ENCODE measurements at regions not wholly inside any gene's neighbourhood (a gene's known extent, or its start where the extent isn't known, plus 50 kb on each side); places are given as distances from the start of the nearest gene placed in this dataset.

- Histone ChIP-seq H3K9me3 (replicated peaks in 1 of 11) (no peaks in the 10 kb centered on the region), H4K20me1 (no peaks in the 10 kb centered on the region), H3K27ac (no peak overlapping the region), H3K36me3 (no peaks in the 10 kb centered on the region), H3K9ac (no peak overlapping the region), H3K4me2 (no peak overlapping the region), H3K4me3 (no peak overlapping the region), H3K27me3 (no peaks in the 10 kb centered on the region), H3K4me1 (no peaks in the 10 kb centered on the region)
- TF ChIP-seq Cebpa-rat (IDR thresholded peaks at IDR 0.05) = no peak
These were observed 584.0 kb upstream of the ZNF385D start for GRCh38 chr3:22334996-22335395.

DNA sequence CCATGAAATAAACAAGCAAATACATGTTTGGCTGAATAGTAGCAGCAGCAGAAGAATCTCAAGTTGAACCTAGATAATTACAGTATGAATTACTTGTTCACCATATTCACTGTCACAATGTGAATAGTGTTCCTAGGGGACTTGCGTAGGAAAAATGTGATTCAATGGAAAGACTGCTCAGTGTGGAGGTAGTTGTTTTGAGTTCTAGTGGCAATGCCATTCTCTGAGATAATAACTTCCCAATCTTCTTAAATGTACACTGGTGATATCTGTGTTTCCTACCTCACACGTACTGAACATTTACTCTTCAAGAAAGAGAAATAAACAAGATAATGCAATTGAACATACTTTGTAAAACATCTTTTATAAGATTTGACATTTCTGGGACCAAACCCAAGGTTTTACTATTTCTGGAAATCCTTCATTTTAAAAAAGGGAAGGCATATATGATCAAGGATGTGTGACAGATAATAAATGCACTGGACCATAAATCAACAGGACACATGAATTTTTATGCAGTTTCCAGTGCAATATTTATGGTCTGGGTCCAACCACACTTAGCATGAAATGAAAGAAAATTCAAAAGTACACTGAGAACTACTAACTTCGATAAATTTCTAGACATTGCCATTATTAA, 598.3 kb upstream of the ZNF385D start:
- TF ChIP-seq Cebpa-rat (IDR thresholded peaks at IDR 0.05) = no peak
- no peak overlapping the region for H3K9ac ChIP-seq
- no peaks in the 10 kb centered on the region for H3K36me3 ChIP-seq
- H3K27ac ChIP-seq = no peak overlapping the region
- no peak overlapping the region for H3K4me3 ChIP-seq
- H3K4me1 ChIP-seq = peaks cover 0 to 8% (median 0%) of the 10 kb centered on the region in 10 experiments; a peak in 6 of 20 replicates
- no peaks in the 10 kb centered on the region for H3K27me3 ChIP-seq
- H3K9me3 ChIP-seq (replicated peaks in 1 of 11) = no peaks in the 10 kb centered on the region
- no peaks in the 10 kb centered on the region for H4K20me1 ChIP-seq
- peak overlapping the region in 3 of 11 experiments; percentile 2 to 15 (median 13); a peak in 1 of 22 replicates for H3K4me2 ChIP-seq

DNA sequence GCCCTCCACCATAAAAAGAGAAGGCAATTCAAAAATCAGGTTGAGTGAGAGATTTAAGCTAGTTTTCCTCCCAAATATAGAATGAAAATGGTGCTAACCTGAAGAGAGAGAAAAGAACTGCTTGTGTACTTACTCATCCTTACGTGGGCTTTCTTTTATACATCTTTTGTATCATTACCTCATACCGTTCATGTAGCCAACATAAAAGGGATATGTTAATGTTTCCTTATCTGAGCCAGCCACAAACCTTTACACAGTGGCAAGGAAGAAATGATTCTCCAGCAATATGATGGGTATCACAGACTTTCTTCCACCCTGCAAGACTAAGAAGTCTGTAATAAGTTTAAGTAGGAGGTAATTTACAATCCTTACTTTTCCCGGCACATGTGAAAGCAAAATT, 600.8 kb upstream of the ZNF385D start:
- H3K27me3 ChIP-seq = no peaks in the 10 kb centered on the region

DNA sequence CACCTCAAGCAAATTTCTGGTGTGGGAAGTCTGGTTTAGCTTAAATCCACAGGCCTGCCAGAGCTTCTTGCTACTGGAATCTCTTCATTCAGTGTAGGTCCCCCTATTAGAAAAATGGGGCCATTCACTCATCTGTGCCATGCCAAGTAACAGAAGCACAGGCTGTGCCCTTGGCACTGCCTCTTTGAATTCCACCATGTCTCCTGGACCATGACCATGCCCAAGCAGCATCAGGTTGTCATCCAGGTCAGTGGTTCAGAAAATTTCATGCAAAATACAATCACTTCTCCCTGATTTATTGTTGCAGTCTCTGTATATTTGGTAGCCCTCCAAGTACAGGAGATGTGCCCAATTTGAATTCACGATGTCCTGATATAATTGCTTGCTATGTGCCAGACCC, 602.1 kb upstream of the ZNF385D start:
- Histone ChIP-seq H3K36me3 (no peaks in the 10 kb centered on the region), H3K4me3 (no peak overlapping the region), H3K4me2 (no peak overlapping the region), H3K9ac (no peak overlapping the region), H4K20me1 (no peaks in the 10 kb centered on the region), H3K9me3 (replicated peaks in 1 of 11) (no peaks in the 10 kb centered on the region), H3K27ac (no peak overlapping the region), H3K27me3 (no peaks in the 10 kb centered on the region), H3K4me1 (peaks cover 0 to 8% (median 0%) of the 10 kb centered on the region in 10 experiments; a peak in 6 of 20 replicates)
- TF ChIP-seq Cebpa-rat (IDR thresholded peaks at IDR 0.05) = no peak

More for the DNA sequence above, 600.8 kb upstream of the ZNF385D start:
- no peak for TF ChIP-seq Cebpa-rat (IDR thresholded peaks at IDR 0.05)
- Histone ChIP-seq H3K36me3 (no peaks in the 10 kb centered on the region), H4K20me1 (no peaks in the 10 kb centered on the region), H3K27ac (no peak overlapping the region), H3K9ac (no peak overlapping the region), H3K4me2 (no peak overlapping the region), H3K4me1 (peaks cover 0 to 8% (median 0%) of the 10 kb centered on the region in 10 experiments; a peak in 6 of 20 replicates), H3K4me3 (no peak overlapping the region), H3K9me3 (replicated peaks in 1 of 11) (no peaks in the 10 kb centered on the region)

- H3K4me1 ChIP-seq = peaks cover 0 to 13% (median 2%) of the 10 kb centered on the region in 10 experiments; a peak in 7 of 20 replicates
- no peaks in the 10 kb centered on the region for H4K20me1 ChIP-seq
- H3K27me3 ChIP-seq = no peaks in the 10 kb centered on the region
- no peaks in the 10 kb centered on the region for H3K36me3 ChIP-seq
- H3K4me3 ChIP-seq = no peak overlapping the region
- H3K4me2 ChIP-seq = no peak overlapping the region
- H3K9me3 ChIP-seq (replicated peaks in 1 of 11) = no peaks in the 10 kb centered on the region
- no peak for TF ChIP-seq Cebpa-rat (IDR thresholded peaks at IDR 0.05)
- H3K27ac ChIP-seq = no peak overlapping the region
- H3K9ac ChIP-seq = no peak overlapping the region
These were observed 607.3 kb upstream of the ZNF385D start for GRCh38 chr3:22358334-22358733.

GRCh38 chr3:22360164-22360563, 609.2 kb upstream of the ZNF385D start:
- peaks cover 0 to 13% (median 2%) of the 10 kb centered on the region in 10 experiments; a peak in 7 of 20 replicates for H3K4me1 ChIP-seq
- H3K9me3 ChIP-seq (replicated peaks in 1 of 11) = no peaks in the 10 kb centered on the region
- no peak overlapping the region for H3K4me3 ChIP-seq
- no peaks in the 10 kb centered on the region for H4K20me1 ChIP-seq
- TF ChIP-seq Cebpa-rat (IDR thresholded peaks at IDR 0.05) = no peak
- no peak overlapping the region for H3K27ac ChIP-seq
- H3K36me3 ChIP-seq = no peaks in the 10 kb centered on the region
- H3K4me2 ChIP-seq = no peak overlapping the region
- no peak overlapping the region for H3K9ac ChIP-seq
- H3K27me3 ChIP-seq = no peaks in the 10 kb centered on the region

DNA sequence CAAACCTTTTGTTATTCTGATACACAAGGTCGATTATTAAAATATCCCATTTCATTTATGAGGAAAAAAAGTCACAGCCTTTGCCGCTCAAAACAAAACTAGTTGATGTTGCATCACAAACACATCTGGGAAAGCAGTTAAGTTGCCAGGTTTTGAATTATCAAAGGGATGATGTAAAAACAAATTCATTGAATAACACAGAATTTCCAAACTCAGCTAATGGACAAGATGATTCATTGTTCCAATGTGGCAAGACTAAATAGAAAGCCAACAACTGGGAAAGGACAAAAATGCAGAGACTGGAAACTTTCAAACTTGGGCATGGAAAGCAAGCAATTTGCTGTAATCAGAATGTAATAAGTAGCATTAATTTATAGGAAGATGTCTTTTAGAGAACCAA, 610.0 kb upstream of the ZNF385D start:
- peak overlapping the region in 1 of 11 experiments; percentile 38; a peak in 2 of 22 replicates for H3K27ac ChIP-seq
- H3K9me3 ChIP-seq (replicated peaks in 1 of 11) = no peaks in the 10 kb centered on the region
- H3K36me3 ChIP-seq = no peaks in the 10 kb centered on the region
- TF ChIP-seq Cebpa-rat (IDR thresholded peaks at IDR 0.05) = no peak
- peaks cover 0 to 13% (median 2%) of the 10 kb centered on the region in 10 experiments; a peak in 7 of 20 replicates for H3K4me1 ChIP-seq
- H3K27me3 ChIP-seq = no peaks in the 10 kb centered on the region
- H3K4me2 ChIP-seq = peak overlapping the region in 4 of 11 experiments; percentile 6 to 66 (median 36); a peak in 7 of 22 replicates
- no peak overlapping the region for H3K9ac ChIP-seq
- H4K20me1 ChIP-seq = no peaks in the 10 kb centered on the region
- no peak overlapping the region for H3K4me3 ChIP-seq

DNA sequence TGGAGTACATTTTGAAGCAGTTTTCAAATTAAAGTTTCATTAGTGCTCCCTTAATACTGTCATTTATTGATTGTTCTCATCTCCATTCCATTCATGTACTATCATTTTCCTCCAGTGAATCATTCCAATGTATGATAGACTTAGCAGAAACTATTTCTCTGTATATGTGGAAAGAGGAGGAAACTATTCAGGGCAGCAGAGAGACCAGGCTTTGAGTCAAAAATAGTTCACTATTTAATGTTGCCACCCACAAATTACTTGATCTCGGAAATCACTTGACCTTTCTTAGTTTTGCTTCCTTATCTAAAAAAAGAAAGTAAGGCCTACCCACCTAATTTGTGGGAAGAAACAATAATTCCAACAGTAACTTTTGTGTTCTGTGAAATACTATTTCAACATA, 610.5 kb upstream of the ZNF385D start:
- no peak overlapping the region for H3K9ac ChIP-seq
- TF ChIP-seq Cebpa-rat (IDR thresholded peaks at IDR 0.05) = no peak
- H3K27me3 ChIP-seq = no peaks in the 10 kb centered on the region

GRCh38 chr3:22364851-22365250, 613.8 kb upstream of the ZNF385D start:
- peaks cover 0 to 19% (median 2%) of the 10 kb centered on the region in 10 experiments; a peak in 7 of 20 replicates for H3K4me1 ChIP-seq
- no peak for TF ChIP-seq Cebpa-rat (IDR thresholded peaks at IDR 0.05)
- no peak overlapping the region for H3K4me3 ChIP-seq
- no peaks in the 10 kb centered on the region for H4K20me1 ChIP-seq
- no peaks in the 10 kb centered on the region for H3K9me3 ChIP-seq (replicated peaks in 1 of 11)
- H3K4me2 ChIP-seq = no peak overlapping the region
- no peak overlapping the region for H3K27ac ChIP-seq
- no peak overlapping the region for H3K9ac ChIP-seq
- H3K27me3 ChIP-seq = no peaks in the 10 kb centered on the region
- no peaks in the 10 kb centered on the region for H3K36me3 ChIP-seq

More for the DNA sequence above, 610.5 kb upstream of the ZNF385D start:
- H3K4me1 ChIP-seq = peaks cover 0 to 13% (median 2%) of the 10 kb centered on the region in 10 experiments; a peak in 7 of 20 replicates
- no peaks in the 10 kb centered on the region for H4K20me1 ChIP-seq
- H3K36me3 ChIP-seq = no peaks in the 10 kb centered on the region
- no peaks in the 10 kb centered on the region for H3K9me3 ChIP-seq (replicated peaks in 1 of 11)
- H3K4me3 ChIP-seq = no peak overlapping the region
- H3K4me2 ChIP-seq = peak overlapping the region in 4 of 11 experiments; percentile 6 to 66 (median 36); a peak in 7 of 22 replicates
- H3K27ac ChIP-seq = peak overlapping the region in 1 of 11 experiments; percentile 38; a peak in 2 of 22 replicates

DNA sequence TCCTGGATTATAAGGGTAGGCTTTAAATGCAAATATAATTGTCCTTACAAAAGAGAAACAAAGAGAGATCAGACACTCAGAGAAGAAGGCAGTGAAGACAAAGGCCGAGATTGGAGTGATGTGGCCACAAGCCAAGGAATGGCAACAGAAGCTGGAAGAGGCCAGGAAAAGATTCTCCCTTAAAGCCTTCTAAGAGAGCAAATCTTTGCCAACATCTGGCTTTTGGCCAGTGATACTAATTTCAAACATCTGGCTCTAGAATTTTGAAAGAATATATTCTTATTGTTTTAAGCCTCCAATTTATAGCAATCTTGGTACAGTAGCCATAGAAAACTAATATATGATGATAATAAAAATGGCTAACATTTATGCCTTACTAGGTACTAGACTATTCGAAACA, 615.8 kb upstream of the ZNF385D start:
- peaks cover 4 to 11% (median 7%) of the 10 kb centered on the region in 11 experiments; a peak in 20 of 22 replicates for H3K9me3 ChIP-seq (replicated peaks in 1 of 11)
- no peaks in the 10 kb centered on the region for H3K36me3 ChIP-seq
- H3K9ac ChIP-seq = no peak overlapping the region
- TF ChIP-seq Cebpa-rat (IDR thresholded peaks at IDR 0.05) = no peak
- H4K20me1 ChIP-seq = no peaks in the 10 kb centered on the region
- H3K27ac ChIP-seq = no peak overlapping the region
- peaks cover 0 to 6% (median 0%) of the 10 kb centered on the region in 10 experiments; a peak in 2 of 20 replicates for H3K4me1 ChIP-seq
- no peak overlapping the region for H3K4me2 ChIP-seq
- no peak overlapping the region for H3K4me3 ChIP-seq
- H3K27me3 ChIP-seq = peaks cover 8 to 18% (median 14%) of the 10 kb centered on the region in 11 experiments
